CD1c-positive myeloid dendritic cell (primary cell): ENCODE measurements at regions not wholly inside any gene's neighbourhood (a gene's known extent, or its start where the extent isn't known, plus 50 kb on each side); places are given as distances from the start of the nearest gene placed in this dataset.
"Not testable (repeated sequence)": the region's sequence is repeated elsewhere in the genome, so short reads cannot be mapped to it uniquely, and the experiment has no call there.

Experiments used
- DNase-seq: peaks from one replicate; pipeline ENCODE4 v3.0.0-alpha.2; 2016; ENCODE audit errors: extremely low spot score

GRCh38 chr5:89850513-89850865 lies 559.1 kb downstream of the CETN3 start:
- DNase-seq = no peak

- no peak for DNase-seq
Observed at GRCh38 chr5:89849830-89850512, 559.6 kb downstream of the CETN3 start.

- no peak for DNase-seq
Observed at GRCh38 chr5:89847743-89848142, 561.8 kb downstream of the CETN3 start.

- DNase-seq = no peak
Observed at GRCh38 chr5:89844548-89844947, 565.0 kb downstream of the CETN3 start.

GRCh38 chr5:89842531-89842930 lies 567.0 kb downstream of the CETN3 start:
- no peak for DNase-seq

- DNase-seq = no peak
Observed at GRCh38 chr5:89840906-89841305, 568.6 kb downstream of the CETN3 start.

- no peak for DNase-seq
Observed at GRCh38 chr5:89830691-89831090, 578.9 kb downstream of the CETN3 start.

GRCh38 chr5:89827960-89828359 lies 581.6 kb downstream of the CETN3 start:
- no peak for DNase-seq

- no peak for DNase-seq
Observed at GRCh38 chr5:89827359-89827758, 582.2 kb downstream of the CETN3 start.

- DNase-seq = peak; percentile 3
Observed at GRCh38 chr5:89826938-89827337, 582.6 kb downstream of the CETN3 start.

GRCh38 chr5:89823046-89823445 lies 586.5 kb downstream of the CETN3 start:
- DNase-seq = no peak

GRCh38 chr5:89817841-89818240 lies 591.7 kb downstream of the CETN3 start:
- no peak for DNase-seq

GRCh38 chr5:89816038-89816437 lies 593.5 kb downstream of the CETN3 start:
- no peak for DNase-seq

GRCh38 chr5:89800735-89801134 lies 608.8 kb downstream of the CETN3 start:
- DNase-seq = not testable (repeated sequence)

GRCh38 chr5:89794504-89794903 lies 615.1 kb downstream of the CETN3 start:
- not testable (repeated sequence) for DNase-seq

- not testable (repeated sequence) for DNase-seq
Observed at GRCh38 chr5:89779734-89780133, 629.8 kb downstream of the CETN3 start.

GRCh38 chr5:89777758-89778157 lies 631.8 kb downstream of the CETN3 start:
- no peak for DNase-seq

- DNase-seq = no peak
Observed at GRCh38 chr5:89769975-89770374, 639.6 kb downstream of the CETN3 start.

GRCh38 chr5:89759802-89760201 lies 649.8 kb downstream of the CETN3 start:
- no peak for DNase-seq

- no peak for DNase-seq
Observed at GRCh38 chr5:89758146-89758545, 651.4 kb downstream of the CETN3 start.

- no peak for DNase-seq
Observed at GRCh38 chr5:89756955-89757354, 652.6 kb downstream of the CETN3 start.

- no peak for DNase-seq
Observed at GRCh38 chr5:89755024-89755423, 654.5 kb downstream of the CETN3 start.

GRCh38 chr5:89735082-89735481 lies 674.5 kb downstream of the CETN3 start:
- DNase-seq = no peak

- no peak for DNase-seq
Observed at GRCh38 chr5:89733772-89734171, 675.8 kb downstream of the CETN3 start.
